Nephron progenitor cell (in vitro differentiated cells): ENCODE measurements at regions not wholly inside any gene's neighbourhood (a gene's known extent, or its start where the extent isn't known, plus 50 kb on each side); places are given as distances from the start of the nearest gene placed in this dataset.
"Not testable (repeated sequence)": the region's sequence is repeated elsewhere in the genome, so short reads cannot be mapped to it uniquely, and the experiment has no call there.

Source experiments
- DNase-seq: peaks from one replicate; pipeline ENCODE4 v3.0.0; 2021
- H3K27ac Mint-ChIP-seq: 2 replicates; pipeline ENCODE4 v1.8.0; 2021; ENCODE audit warnings: mild to moderate bottlenecking, moderate library complexity, mixed read lengths
- H3K27me3 Mint-ChIP-seq: 2 replicates; pipeline ENCODE4 v1.8.0; 2021; ENCODE audit warnings: mild to moderate bottlenecking, low read depth, mixed read lengths; ENCODE audit not compliant: poor library complexity
- H3K36me3 Mint-ChIP-seq: 2 replicates; pipeline ENCODE4 v1.8.0; 2021; ENCODE audit warnings: low read depth, mixed read lengths
- H3K4me1 Mint-ChIP-seq: 2 replicates; pipeline ENCODE4 v1.8.0; 2021; ENCODE audit warnings: mixed read lengths
- H3K4me3 Mint-ChIP-seq: 2 replicates; pipeline ENCODE4 v1.8.0; 2021; ENCODE audit warnings: mild to moderate bottlenecking, moderate library complexity, mixed read lengths
- H3K9me3 Mint-ChIP-seq: 2 replicates; pipeline ENCODE4 v1.8.0; 2021; ENCODE audit warnings: mild to moderate bottlenecking, moderate library complexity, mixed read lengths
- TF ChIP-seq, protein P1 (sequence below): fragments of 200-600 bp; sonication (generic); IDR thresholded peaks from 2 replicates; pipeline ENCODE4 v1.5.0; 2021; ENCODE audit warnings: antibody characterized with exemption

DNA sequence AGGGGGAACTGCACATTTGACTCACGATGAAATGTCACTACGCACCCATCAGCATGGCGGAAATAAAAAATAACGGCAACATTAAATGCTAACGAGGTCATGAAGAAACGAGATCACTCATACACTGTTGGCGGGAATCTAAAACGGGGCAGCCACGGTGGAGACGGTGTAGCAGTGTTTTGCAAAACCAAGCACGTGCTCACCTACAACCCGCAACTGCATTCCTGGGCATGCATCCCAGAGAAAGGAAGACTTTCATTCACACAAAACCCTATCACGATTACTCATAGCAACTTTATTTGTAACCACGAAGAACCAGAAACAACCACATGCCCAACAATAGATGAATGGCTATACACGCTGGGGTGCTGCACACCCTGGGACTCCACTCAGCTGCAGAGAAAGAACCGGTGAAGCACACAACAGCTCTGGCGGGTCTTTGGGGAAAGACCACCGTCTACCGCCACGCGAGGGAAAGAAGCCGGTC, 77.0 kb downstream of the YTHDF1 start:
- Mint-ChIP-seq H3K27me3 (peaks cover 61% of the 10 kb centered on the region), H3K27ac (no peak overlapping the region), H3K9me3 (peaks cover 7% of the 10 kb centered on the region), H3K36me3 (no peaks in the 10 kb centered on the region), H3K4me1 (no peaks in the 10 kb centered on the region), H3K4me3 (no peak overlapping the region)
- DNase-seq: no peak
- TF ChIP-seq, protein P1, sequence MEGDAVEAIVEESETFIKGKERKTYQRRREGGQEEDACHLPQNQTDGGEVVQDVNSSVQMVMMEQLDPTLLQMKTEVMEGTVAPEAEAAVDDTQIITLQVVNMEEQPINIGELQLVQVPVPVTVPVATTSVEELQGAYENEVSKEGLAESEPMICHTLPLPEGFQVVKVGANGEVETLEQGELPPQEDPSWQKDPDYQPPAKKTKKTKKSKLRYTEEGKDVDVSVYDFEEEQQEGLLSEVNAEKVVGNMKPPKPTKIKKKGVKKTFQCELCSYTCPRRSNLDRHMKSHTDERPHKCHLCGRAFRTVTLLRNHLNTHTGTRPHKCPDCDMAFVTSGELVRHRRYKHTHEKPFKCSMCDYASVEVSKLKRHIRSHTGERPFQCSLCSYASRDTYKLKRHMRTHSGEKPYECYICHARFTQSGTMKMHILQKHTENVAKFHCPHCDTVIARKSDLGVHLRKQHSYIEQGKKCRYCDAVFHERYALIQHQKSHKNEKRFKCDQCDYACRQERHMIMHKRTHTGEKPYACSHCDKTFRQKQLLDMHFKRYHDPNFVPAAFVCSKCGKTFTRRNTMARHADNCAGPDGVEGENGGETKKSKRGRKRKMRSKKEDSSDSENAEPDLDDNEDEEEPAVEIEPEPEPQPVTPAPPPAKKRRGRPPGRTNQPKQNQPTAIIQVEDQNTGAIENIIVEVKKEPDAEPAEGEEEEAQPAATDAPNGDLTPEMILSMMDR: no peak

GRCh38 chr20:63137851-63138415, 78.0 kb downstream of the YTHDF1 start:
- peaks cover 58% of the 10 kb centered on the region for H3K27me3 Mint-ChIP-seq
- no peak overlapping the region for H3K4me3 Mint-ChIP-seq
- no peaks in the 10 kb centered on the region for H3K4me1 Mint-ChIP-seq
- peaks cover under 1% of the 10 kb centered on the region for H3K9me3 Mint-ChIP-seq
- DNase-seq: no peak
- TF ChIP-seq, protein P1: no peak
- no peaks in the 10 kb centered on the region for H3K36me3 Mint-ChIP-seq
- no peak overlapping the region for H3K27ac Mint-ChIP-seq

GRCh38 chr20:63136296-63136695, 79.6 kb downstream of the YTHDF1 start:
- H3K4me3 Mint-ChIP-seq: no peak overlapping the region
- peaks cover 56% of the 10 kb centered on the region for H3K27me3 Mint-ChIP-seq
- H3K27ac Mint-ChIP-seq: no peak overlapping the region
- no peaks in the 10 kb centered on the region for H3K36me3 Mint-ChIP-seq
- no peaks in the 10 kb centered on the region for H3K4me1 Mint-ChIP-seq
- H3K9me3 Mint-ChIP-seq: no peaks in the 10 kb centered on the region
- TF ChIP-seq, protein P1: no peak
- DNase-seq: no peak

DNA sequence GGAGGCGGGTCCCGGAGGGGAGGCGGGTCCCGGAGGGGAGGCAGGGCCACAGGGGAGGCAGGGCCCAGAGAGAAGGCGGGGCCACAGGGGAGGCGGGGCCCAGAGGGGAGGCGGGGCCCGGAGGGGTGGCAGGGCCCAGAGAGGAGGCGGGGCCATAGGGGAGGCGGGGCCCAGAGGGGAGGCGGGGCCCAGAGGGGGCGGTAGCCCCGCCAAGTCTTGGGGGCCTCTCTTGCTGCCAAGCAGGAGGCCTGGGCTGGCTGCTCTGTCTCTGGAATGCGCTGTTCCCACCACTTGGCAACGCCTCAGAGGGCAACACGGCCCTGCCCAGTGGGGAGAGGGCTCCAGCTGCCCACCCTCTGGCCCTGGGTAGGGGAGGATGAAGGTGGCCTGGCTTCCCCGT, 80.5 kb downstream of the YTHDF1 start:
- no peak overlapping the region for H3K27ac Mint-ChIP-seq
- no peak for DNase-seq

DNA sequence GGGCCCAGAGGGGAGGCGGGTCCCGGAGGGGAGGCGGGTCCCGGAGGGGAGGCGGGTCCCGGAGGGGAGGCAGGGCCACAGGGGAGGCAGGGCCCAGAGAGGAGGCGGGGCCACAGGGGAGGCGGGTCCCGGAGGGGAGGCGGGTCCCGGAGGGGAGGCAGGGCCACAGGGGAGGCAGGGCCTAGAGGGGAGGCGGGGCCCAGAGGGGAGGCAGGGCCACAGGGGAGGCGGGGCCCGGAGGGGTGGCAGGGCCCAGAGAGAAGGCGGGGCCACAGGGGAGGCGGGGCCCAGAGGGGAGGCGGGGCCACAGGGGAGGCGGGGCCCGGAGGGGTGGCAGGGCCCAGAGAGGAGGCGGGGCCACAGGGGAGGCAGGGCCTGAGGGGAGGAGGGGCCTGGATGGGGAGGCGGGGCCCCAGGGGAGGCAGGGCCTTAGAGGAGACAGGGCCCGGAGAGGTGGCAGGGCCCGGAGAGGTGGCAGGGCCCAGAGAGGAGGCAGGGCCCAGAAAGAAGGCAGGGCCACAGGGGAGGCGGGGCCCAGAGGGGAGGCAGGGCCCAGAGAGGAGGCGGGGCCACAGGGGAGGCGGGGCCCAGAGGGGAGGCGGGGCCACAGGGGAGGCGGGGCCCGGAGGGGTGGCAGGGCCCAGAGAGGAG, 81.1 kb downstream of the YTHDF1 start:
- not testable (repeated sequence) for H3K9me3 Mint-ChIP-seq, H3K36me3 Mint-ChIP-seq, H3K27ac Mint-ChIP-seq, H3K4me1 Mint-ChIP-seq, DNase-seq, H3K4me3 Mint-ChIP-seq
- H3K27me3 Mint-ChIP-seq: peaks cover 55% of the 10 kb centered on the region

More for the DNA sequence above, 80.5 kb downstream of the YTHDF1 start:
- no peak overlapping the region for H3K4me3 Mint-ChIP-seq
- H3K4me1 Mint-ChIP-seq: no peaks in the 10 kb centered on the region
- no peaks in the 10 kb centered on the region for H3K36me3 Mint-ChIP-seq
- H3K27me3 Mint-ChIP-seq: peaks cover 56% of the 10 kb centered on the region
- H3K9me3 Mint-ChIP-seq: no peaks in the 10 kb centered on the region
- TF ChIP-seq, protein P1: no peak

- no peaks in the 10 kb centered on the region for H3K36me3 Mint-ChIP-seq
Measured at GRCh38 chr20:63134201-63134612, 81.7 kb downstream of the YTHDF1 start.

More at GRCh38 chr20:63134201-63134612, 81.7 kb downstream of the YTHDF1 start:
- DNase-seq: peak; percentile 31
- Mint-ChIP-seq H3K4me3 (no peak overlapping the region), H3K27ac (no peak overlapping the region), H3K9me3 (no peaks in the 10 kb centered on the region), H3K4me1 (no peaks in the 10 kb centered on the region), H3K27me3 (peaks cover 50% of the 10 kb centered on the region)
- TF ChIP-seq, protein P1: no peak
